G401.6 (cell line): ENCODE measurements at regions not wholly inside any gene's neighbourhood (a gene's known extent, or its start where the extent isn't known, plus 50 kb on each side); places are given as distances from the start of the nearest gene placed in this dataset.

ENCODE experiments used
- FAIRE-seq: peaks from 2 replicates; lab custom pipeline; 2012; peaks lifted over from hg19 to GRCh38; lab: Jason Lieb, UNC

DNA sequence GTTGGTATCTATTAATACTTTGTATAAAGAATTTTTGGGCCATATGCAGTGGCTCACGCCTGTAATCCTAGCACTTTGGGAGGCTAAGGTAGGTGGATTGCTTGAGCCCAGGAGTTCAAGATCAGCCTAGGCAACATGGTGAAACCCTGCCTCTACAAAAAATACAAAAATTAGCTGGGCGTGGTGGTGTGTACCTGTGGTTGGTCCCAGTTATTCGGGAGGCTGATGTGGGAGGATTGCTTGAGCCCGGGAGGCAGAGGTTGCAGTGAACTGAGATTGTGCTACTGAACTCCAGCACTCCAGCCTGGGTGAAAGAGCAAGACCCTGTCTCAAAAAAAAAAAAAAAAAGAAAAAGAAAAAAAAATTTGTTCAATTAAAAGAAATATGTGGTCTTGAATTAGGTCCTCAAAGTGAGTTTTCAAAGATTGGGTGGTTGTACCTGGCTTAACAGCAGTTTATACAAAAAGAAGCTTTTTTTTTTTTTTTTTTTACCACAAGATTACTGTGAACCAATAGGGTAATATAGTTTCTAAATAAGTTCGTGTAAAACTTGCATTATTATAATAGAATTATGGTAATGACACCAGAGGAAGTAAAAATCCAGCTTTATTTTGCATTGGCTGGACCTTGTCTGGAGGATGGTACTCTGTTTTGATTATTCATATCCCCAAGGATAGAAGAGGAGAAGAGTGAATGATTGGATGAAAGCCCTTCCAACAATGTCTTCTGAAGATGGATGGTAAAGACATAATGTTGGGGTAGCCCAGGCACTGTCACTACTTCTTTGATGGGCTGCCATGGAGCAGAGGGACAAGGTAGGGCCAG lies 210.3 kb downstream of the MYCN start:
- no peak for FAIRE-seq

DNA sequence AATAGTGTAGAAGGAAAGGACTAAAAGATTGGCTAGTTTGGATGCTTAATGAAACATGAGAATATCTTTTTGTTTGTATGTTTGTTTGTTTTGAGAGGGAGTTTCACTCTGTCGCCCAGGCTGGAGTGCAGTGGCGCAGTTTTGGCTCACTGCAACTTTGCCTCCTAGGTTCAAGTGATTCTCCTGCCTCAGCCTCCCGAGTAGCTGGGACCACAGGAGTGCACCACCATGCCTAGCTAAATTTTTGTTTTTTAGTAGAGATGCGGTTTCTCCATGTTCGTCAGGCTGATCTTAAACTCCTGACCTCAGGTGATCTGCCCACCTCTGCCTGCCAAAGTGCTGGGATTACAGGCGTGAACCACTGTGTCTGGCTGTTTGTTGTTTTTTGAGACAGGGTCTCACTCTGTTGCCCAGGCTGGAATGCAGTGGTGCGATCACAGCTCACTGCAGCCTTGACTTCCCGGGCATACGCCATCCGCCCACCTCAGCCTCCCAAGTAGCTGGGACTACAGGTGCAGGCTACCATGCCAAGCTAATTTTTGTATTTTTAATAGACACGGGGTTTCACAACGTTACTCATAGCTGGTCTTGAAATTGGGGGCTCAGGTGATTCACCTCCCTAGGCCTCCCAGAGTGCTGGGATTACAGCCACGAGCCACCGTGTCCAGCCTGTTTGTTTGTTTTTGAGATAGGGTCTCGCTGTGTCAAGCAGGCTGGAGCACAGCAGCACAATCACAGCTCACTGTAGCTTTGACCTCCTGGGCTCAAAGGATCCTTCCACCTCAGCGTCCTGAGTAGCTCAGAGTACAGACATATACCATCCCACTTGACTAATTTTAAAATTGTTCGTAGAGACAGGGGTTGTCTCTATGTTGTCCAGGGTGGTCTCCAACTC lies 209.2 kb downstream of the MYCN start:
- no peak for FAIRE-seq

DNA sequence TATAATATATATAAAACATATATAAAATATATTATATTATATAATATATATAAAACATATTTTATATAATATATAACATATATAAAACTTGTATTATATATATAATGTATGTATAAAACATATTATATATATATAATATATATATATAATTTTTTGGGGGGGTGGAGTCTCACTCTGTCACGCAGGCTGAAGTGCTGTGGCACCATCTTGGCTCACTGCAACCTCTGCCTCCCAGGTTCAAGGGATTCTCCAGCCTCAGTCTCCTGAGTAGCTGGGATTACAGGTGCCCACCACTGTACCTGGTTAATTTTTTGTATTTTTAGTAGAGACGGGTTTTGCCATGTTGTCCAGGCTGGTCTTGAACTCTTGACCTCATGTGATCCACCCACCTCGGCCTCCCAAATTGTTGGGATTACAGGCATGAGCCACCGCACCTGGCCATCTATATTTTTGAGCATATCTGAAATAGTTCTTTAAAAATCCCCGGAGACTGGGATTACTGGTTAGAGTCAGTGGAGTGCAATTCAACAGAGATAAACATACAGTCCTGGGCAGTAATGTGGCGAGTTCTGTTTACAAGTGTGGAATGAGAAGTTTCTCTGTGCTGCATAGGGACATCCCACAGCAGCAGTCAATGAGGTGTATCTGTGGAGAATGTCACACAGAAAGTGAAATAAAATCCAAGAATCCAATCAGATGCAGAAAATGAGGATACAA lies 208.4 kb downstream of the MYCN start:
- no peak for FAIRE-seq

DNA sequence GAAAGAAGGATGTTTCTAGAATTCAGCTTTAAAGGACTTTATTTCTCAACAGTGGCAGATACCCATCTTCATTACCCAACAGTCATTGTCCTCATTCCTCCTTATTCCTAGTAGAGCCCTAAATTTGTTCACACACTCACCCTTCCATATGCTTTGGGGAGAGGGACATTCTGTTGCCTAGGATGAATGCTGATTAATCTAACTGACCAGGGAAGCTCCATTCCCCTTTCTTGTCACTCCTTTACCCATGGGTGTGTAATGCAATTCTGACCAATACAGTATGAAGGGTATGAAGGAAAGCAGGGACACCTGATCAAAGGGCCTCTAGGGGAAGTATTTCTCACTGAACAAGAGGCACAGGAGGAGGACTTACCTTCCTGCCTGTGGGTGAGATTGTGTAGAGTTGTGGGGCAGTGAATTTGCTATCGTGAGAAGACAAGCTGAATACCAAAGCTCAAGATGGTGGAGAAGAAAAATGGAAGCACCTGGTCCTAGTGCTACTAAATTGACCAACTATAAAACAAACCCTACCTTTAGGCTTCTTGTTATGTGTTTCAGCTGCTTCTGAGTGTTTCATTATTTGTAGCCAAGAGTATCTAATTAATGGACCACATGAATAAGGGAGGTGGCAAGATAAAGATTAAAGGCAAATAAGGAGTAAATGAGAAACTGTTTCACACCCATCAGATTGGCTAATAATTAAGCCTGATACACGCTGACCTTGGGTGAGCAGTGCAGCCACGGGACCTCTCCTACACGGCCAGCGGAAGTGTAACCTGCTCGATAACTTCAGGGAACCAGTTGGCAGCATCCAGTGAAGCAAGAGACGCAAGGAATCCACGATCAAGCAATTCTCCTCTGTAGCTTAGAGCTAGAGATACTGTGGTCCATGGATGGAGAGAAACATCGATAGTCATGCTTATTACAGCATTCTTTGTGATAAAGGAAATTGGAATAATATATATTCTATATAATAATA lies 202.3 kb downstream of the MYCN start:
- FAIRE-seq = no peak

DNA sequence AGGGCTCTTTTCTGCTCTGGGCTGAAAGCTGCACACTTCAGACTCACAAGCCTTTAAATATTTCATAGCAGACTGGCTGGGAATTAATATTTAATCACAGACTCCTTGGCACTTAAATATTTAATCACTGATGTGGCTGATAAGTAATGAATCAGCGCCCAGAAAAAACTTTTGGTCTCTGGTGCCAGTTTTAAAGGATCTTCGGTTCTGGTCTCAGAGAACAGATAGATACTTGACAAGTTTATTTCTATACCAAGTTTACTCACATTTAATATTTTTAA lies 201.2 kb downstream of the MYCN start:
- no peak for FAIRE-seq

DNA sequence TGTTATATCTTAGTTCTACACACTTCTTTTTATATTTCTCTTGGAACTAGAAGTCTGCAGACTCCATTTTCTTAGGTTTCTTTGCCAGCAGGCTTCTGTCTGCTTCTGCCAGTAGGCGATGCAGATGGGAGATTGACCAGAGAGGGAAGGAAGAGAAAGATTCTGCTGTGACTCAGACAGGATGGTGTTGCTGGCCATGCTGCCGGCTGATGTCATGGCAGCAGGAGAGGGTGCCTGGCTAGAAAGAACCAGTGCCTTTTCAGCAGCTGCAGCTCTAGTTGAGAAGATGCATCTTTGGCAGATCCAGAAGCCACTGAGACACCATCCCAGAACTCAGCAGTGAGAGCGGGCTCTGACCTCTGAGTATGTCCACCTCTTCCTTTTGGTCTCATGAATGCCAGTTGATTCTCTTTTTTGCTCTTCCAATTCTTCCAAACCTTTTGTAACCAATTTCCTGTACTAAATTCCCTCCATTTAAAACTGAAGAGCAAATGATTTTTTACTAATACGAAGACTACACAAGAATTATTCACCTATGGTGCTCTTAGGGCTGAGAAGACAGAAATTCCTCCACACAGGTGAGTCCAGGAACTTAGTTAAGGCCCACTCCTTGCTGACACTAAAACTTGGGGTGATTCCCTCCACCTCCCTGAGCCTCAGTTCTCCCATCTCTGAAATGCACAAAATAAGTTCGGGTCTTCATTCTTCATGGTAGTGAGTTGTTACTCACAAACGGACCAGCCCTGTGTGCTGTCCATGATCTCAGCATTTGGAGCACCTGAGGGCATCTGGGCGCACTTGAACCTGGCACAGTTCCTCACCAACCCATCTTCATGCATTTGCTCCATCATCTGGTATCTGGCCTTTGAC lies 200.7 kb downstream of the MYCN start:
- FAIRE-seq = no peak

DNA sequence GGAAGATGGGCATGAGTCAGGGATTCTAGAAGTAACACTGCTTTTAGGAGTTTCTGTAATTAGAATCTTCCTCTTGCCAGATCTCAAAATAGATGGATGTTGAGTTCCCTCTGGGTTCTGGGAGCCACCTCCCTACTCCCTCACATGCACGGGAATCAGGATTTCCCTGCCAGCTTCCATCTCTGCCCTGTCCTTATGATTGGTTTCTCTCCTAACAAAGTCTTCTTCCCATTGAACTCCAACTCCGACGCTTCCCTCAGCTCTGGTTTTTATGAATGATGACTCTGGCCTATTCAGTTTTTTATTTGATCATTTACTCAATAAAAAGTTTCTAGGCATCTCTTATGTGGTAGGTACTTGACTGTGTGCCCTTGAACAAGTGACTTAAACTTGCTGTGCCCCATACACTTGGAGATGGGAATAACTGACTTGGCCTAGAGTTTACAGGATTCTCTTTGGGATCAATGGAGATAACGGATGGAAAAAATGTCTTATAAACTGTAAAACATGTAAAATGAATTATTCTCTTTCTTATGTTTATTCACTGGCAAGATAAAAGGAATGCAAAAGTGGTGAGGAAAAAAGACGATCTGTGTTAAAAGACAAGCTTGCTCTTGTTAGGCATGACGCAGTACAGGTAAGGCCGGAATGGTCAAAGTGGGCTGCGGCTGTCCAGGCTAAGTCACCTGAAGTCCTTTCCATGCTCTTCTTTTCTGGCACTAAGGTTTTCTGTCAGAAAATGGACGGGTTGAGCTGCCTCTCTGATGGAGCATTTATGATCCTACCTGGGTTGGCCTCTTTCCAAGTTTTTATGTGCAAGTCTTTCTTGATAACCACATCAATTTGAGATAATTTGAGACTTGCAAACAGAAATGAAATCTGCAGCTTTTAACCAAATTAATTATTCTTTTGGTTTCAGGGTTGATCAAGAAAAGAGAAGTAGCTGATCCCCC lies 199.6 kb downstream of the MYCN start:
- FAIRE-seq = no peak

DNA sequence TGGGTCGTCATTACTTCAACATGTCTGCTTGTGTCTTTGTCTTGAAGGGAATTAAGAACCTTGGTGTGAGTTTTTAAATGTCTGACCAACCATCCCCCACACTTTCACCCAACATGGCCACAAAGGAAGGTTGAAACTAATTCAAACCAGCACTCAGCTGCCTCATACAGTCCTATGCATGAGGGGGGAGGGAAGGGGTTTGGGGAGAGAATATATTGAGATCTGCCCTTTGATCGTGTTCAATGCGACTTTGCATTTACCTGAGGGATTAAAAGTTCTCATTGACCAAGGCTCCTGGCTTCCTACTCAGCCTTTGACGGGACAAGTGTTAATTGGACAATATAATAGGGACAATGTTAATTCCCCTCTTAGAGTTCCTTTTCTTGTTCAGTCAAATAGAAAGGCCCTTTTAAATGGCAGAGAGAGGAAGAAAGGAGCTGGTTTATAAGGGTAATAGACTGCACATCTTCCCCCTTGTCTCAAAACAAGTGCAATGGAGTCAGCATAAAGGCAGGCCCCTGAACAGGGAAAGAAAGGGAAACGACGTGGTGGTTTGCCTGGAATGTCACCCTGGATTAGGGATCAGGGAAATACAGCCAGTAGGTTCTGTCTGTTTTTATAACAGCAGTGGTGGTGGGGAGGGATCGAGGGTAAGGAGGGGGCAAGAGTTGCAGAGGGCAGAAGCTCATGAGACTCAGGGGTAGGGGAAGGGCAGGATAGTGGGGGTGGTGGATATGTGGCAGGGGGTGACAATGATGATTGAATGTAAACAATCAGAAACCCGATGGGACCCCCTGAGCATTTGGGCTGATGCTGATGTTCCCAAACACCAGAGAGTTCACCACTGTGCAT lies 198.7 kb downstream of the MYCN start:
- FAIRE-seq = no peak

DNA sequence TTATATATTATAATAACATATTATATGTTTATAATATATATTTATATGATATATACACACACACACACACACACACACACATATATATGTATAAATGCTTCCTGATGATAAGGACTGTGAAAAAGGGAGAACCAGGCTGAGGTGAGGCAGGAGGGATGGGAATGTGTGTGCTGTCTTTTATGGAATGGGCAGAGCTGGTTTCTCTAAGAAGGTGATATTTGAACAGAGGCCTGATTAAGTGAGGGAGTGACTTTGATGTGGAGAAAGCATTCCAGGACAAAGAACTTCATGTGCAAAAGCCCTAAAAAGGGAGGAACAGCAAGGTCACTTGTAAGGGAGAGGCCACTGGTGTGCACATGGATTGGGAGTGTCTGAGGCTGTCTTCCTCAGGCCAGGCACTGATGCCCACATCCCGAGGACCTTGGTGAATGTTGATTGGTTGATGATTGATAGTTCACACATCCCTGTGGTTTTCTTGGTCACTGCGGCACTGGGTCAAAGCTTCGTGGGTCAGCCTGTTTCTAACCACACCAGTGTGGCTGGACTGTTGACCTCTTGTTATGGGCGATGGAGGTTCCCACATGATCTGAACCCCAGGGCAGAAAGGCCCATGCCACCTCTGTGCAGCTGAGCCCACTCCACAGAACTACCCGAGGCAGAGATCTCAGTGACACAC lies 196.9 kb downstream of the MYCN start:
- FAIRE-seq = no peak

DNA sequence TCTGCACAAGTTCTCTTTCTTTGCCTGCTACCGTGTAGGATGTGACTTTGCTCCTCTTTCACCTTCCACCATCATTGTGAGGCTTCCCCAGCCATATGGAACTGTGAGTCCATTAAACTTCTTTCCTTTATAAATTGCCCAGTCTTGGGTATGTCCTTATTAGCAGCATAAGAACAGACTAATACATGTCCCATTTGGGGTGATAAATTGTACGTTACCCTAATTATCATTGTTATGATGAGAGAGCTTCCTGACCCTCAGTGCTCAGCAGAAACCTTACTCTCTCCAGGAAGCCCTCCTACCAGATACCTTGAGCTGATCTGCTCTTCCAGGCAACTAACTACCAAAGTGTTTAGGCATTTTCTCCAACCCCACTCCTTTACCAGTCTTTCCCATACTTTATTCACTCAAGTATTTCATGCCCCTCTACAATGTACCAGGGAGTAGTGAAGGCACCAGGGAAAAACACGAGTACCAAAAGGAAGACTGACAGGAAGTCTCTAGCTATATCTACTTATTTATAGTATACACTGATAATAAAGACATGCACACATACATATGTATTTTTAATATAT lies 196.2 kb downstream of the MYCN start:
- no peak for FAIRE-seq

DNA sequence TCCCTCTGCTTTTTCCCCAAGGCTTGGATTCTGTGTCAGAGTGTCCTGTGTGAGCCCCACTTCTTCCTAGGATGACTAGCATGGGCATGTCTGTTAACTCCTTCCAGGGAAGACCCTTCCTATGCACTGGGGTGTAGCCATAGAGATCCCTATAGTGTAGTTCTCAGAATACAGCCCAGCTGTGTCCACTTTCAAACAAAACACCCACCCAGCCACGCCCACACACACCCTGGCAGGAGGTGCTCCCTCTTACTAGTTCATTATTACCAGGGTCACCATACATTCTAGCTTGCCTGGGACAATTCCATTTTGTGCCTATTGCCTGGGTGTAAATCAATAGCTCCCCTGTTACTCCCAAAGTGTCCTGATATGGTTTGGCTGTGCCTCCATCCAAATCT lies 195.6 kb downstream of the MYCN start:
- no peak for FAIRE-seq

DNA sequence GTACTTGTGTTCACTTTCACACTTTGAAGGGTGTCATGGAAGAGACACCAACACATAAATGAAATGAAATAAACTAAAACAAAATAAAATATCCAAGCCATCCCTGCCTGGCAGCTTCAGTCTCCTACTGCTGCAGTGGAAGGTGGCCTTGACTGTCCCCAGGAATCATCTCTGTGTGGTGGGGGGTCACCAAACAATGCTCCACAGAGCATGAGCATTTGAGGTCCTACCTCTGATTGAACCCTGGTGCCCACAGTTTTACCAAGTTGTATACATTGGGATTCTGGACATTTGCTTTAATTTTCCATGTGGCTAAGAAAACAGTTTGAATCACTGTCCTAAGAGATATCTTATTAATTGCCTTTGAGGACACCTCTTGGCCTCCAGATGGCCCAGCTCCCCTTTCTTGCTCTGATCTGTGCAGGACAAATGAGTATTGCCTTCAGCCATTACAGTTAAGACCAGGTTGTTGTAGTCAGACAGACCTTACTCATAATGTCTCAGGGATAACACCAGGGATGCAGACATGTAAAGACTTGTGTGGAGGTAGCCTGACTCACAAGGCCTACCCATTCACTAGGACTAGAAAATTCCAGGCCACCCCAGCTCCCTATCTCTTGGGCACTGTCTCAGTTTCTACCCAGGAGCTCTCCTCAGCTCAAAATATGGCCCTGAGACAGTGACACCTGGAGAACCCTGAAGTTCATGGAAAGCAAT lies 195.0 kb downstream of the MYCN start:
- FAIRE-seq = no peak

DNA sequence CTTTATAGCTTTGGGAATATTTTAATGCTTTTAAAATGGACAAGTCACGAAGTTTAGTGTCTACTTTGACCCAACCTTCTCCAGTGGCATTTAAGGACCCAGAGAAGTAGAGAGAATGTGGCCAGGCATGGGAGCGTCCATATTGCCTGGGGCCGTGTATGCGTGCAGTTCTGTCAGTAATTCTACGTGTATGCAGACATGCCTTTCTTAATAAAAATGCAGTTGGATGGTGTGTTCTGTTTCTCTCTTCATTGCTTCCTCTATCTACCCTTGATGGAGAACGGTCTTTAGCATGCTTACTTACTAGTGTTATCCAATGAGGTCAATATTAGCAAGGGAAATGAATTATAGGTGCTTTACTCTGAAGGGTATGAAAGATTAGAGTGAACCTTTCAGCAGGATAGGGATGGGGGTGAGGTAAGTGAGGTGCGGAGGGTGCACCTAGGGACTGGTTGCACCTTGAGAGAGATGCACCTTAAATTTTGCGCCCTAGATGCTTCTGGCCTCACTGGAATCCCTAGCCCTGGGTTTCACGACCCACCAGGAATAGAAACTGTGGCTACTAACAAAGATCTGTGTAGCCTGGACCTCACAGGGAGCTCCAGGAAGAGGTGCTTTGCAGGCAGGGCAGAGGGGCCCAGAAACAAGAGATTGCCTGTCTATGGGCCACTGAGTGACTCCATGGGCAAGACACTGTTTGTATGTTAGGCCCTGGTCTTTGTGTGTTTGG lies 194.3 kb downstream of the MYCN start:
- FAIRE-seq = no peak

DNA sequence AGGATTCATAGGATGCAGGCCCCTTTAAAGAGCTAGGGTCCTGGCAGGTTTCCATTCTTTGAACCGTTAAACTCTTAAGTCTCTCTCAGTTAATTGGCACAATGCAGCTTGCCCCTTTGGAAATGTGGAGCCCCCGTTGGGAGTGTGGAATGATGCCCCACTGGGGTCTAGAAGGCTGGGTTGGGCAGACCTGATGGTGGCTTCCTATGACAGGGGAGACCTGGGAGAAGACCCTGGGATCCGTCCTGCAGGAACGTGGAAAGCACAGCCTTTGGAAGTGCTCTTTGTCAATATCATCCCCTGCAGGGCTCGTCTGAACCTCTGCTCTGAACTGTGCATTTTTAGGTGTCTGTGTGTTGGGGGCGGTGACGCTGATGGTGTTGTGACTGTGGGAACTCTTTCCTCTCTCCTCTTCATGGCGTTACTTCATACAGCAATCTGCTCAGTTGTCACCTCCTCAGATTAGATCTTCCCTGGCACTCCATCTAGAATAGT lies 190.6 kb downstream of the MYCN start:
- FAIRE-seq = no peak

DNA sequence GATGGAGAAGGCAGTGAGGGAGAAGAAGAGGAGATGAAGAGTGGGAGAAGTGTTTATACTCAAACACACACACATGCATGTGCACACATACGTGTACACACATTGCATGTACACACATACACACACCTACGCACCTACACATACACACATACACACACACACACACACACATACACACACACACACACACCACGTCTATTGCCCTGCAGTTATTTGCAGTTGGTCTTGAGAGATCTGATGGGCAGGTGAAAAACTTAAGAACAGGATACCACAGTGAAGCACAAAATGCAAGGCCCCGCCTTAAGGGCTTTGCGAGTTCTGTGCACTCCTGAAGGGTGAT lies 190.2 kb downstream of the MYCN start:
- FAIRE-seq = no peak
